ENCODE measurements at regions not wholly inside any gene's neighbourhood (a gene's known extent, or its start where the extent isn't known, plus 50 kb on each side); places are given as distances from the start of the nearest gene placed in this dataset.

GRCh38 chr18:73549236-73549635, 598.4 kb downstream of the FBXO15 start:
- Histone ChIP-seq H3K4me3 (no peak overlapping the region), H3K79me2 (no peaks in the 10 kb centered on the region), H3K27me3 (no peaks in the 10 kb centered on the region), H2AFZ (no peak overlapping the region), H3K27ac (no peak overlapping the region), H3K9me2 (replicated peaks; ENCODE audit: insufficient read depth) (no peaks in the 10 kb centered on the region), H3K4me2 (no peak overlapping the region), H4K20me1 (ENCODE audit: insufficient read depth, poor library complexity, severe bottlenecking) (no peaks in the 10 kb centered on the region), H3K9me3 (ENCODE audit: low read depth) (no peaks in the 10 kb centered on the region), H3K36me3 (replicated peaks; ENCODE audit: insufficient read depth, low read depth) (no peaks in the 10 kb centered on the region), H3K4me1 (ENCODE audit: insufficient read depth) (no peaks in the 10 kb centered on the region)
- WGBS (ENCODE audit: low lambda C conversion rate, missing lambda C conversion rate): 75% methylated on average over 5 of the region's 5 CpGs
- no peak for TF ChIP-seq EZH2 (IDR thresholded peaks at IDR 0.05; ENCODE audit: borderline replicate concordance)
- TF ChIP-seq EZH2phosphoT487 (IDR thresholded peaks at IDR 0.05; ENCODE audit: low read depth, severe bottlenecking, unreplicated experiment): no peak
- no peak for DNase-seq (ENCODE audit: low spot score)

- H3K4me2 ChIP-seq: no peak overlapping the region
- no peak overlapping the region for H2AFZ ChIP-seq
- no peaks in the 10 kb centered on the region for H4K20me1 ChIP-seq (ENCODE audit: insufficient read depth, poor library complexity, severe bottlenecking)
- no peaks in the 10 kb centered on the region for H3K79me2 ChIP-seq
- no peak for TF ChIP-seq EZH2 (IDR thresholded peaks at IDR 0.05; ENCODE audit: borderline replicate concordance)
- TF ChIP-seq EZH2phosphoT487 (IDR thresholded peaks at IDR 0.05; ENCODE audit: low read depth, severe bottlenecking, unreplicated experiment): no peak
- no peak for TF ChIP-seq CTCF (IDR thresholded peaks at IDR 0.05; ENCODE audit: poor library complexity)
- DNase-seq (ENCODE audit: low spot score): peak; percentile 16
- no peaks in the 10 kb centered on the region for H3K9me2 ChIP-seq (replicated peaks; ENCODE audit: insufficient read depth)
- no peaks in the 10 kb centered on the region for H3K36me3 ChIP-seq (replicated peaks; ENCODE audit: insufficient read depth, low read depth)
- no peaks in the 10 kb centered on the region for H3K9me3 ChIP-seq (ENCODE audit: low read depth)
- no peaks in the 10 kb centered on the region for H3K27me3 ChIP-seq
- no peaks in the 10 kb centered on the region for H3K4me1 ChIP-seq (ENCODE audit: insufficient read depth)
- H3K27ac ChIP-seq: no peak overlapping the region
- 27% methylated on average over 1 of the region's 1 CpG for WGBS (ENCODE audit: low lambda C conversion rate, missing lambda C conversion rate)
- H3K4me3 ChIP-seq: no peak overlapping the region
Measured at GRCh38 chr18:73545472-73545871, 602.2 kb downstream of the FBXO15 start.

- H3K4me1 ChIP-seq (ENCODE audit: insufficient read depth): no peaks in the 10 kb centered on the region
- no peaks in the 10 kb centered on the region for H3K36me3 ChIP-seq (replicated peaks; ENCODE audit: insufficient read depth, low read depth)
- H3K9me3 ChIP-seq (ENCODE audit: low read depth): no peaks in the 10 kb centered on the region
- TF ChIP-seq EZH2 (IDR thresholded peaks at IDR 0.05; ENCODE audit: borderline replicate concordance) (no peak), EZH2phosphoT487 (IDR thresholded peaks at IDR 0.05; ENCODE audit: low read depth, severe bottlenecking, unreplicated experiment) (no peak), CTCF (IDR thresholded peaks at IDR 0.05; ENCODE audit: poor library complexity) (no peak)
- H4K20me1 ChIP-seq (ENCODE audit: insufficient read depth, poor library complexity, severe bottlenecking): no peaks in the 10 kb centered on the region
- H3K79me2 ChIP-seq: no peaks in the 10 kb centered on the region
- no peak for DNase-seq (ENCODE audit: low spot score)
- H2AFZ ChIP-seq: no peak overlapping the region
- no peak overlapping the region for H3K27ac ChIP-seq
- no peak overlapping the region for H3K4me2 ChIP-seq
- H3K4me3 ChIP-seq: no peak overlapping the region
- 78% methylated on average over 2 of the region's 2 CpGs for WGBS (ENCODE audit: low lambda C conversion rate, missing lambda C conversion rate)
- H3K27me3 ChIP-seq: no peaks in the 10 kb centered on the region
- H3K9me2 ChIP-seq (replicated peaks; ENCODE audit: insufficient read depth): no peaks in the 10 kb centered on the region
Measured at GRCh38 chr18:73544617-73545016, 603.0 kb downstream of the FBXO15 start.

- no peak overlapping the region for H2AFZ ChIP-seq
- no peaks in the 10 kb centered on the region for H4K20me1 ChIP-seq (ENCODE audit: insufficient read depth, poor library complexity, severe bottlenecking)
- H3K27ac ChIP-seq: no peak overlapping the region
- H3K79me2 ChIP-seq: no peaks in the 10 kb centered on the region
- H3K4me1 ChIP-seq (ENCODE audit: insufficient read depth): no peaks in the 10 kb centered on the region
- H3K36me3 ChIP-seq (replicated peaks; ENCODE audit: insufficient read depth, low read depth): no peaks in the 10 kb centered on the region
- H3K9me2 ChIP-seq (replicated peaks; ENCODE audit: insufficient read depth): no peaks in the 10 kb centered on the region
- H3K4me2 ChIP-seq: no peak overlapping the region
- WGBS (ENCODE audit: low lambda C conversion rate, missing lambda C conversion rate): 57% methylated on average over 1 of the region's 1 CpG
- TF ChIP-seq EZH2phosphoT487 (IDR thresholded peaks at IDR 0.05; ENCODE audit: low read depth, severe bottlenecking, unreplicated experiment) (no peak), EZH2 (IDR thresholded peaks at IDR 0.05; ENCODE audit: borderline replicate concordance) (no peak), CTCF (IDR thresholded peaks at IDR 0.05; ENCODE audit: poor library complexity) (no peak)
- H3K27me3 ChIP-seq: no peaks in the 10 kb centered on the region
- no peak overlapping the region for H3K4me3 ChIP-seq
- no peaks in the 10 kb centered on the region for H3K9me3 ChIP-seq (ENCODE audit: low read depth)
- no peak for DNase-seq (ENCODE audit: low spot score)
Measured at GRCh38 chr18:73544032-73544431, 603.6 kb downstream of the FBXO15 start.

Measured in hepatocyte (in vitro differentiated cells).